HFF-Myc (cell line): ENCODE measurements at regions not wholly inside any gene's neighbourhood (a gene's known extent, or its start where the extent isn't known, plus 50 kb on each side); places are given as distances from the start of the nearest gene placed in this dataset.
A peak's percentile ranks its signal among the peaks of the same experiment; 100 is the strongest.

Source experiments
- DNase-seq: peaks from one replicate; pipeline ENCODE4 v3.0.0-alpha.2; 2011; ENCODE audit warnings: low read depth; ENCODE audit errors: extremely low read depth
- H3K4me3 ChIP-seq: replicated peaks from 2 replicates; pipeline ENCODE4 v1.5.1; 2011; ENCODE audit warnings: low read depth, mild to moderate bottlenecking, control low read depth, low read length
- CTCF ChIP-seq: IDR thresholded peaks from 2 replicates; pipeline ENCODE4 v1.5.1; 2012; ENCODE audit warnings: mild to moderate bottlenecking, low read depth, low read length, control low read depth; ENCODE audit errors: missing control alignments

- no peak for DNase-seq
- no peak overlapping the region for H3K4me3 ChIP-seq
- no peak for TF ChIP-seq CTCF
Measured at GRCh38 chr11:19661827-19662226, 50.8 kb upstream of the NAV2 start.

DNA sequence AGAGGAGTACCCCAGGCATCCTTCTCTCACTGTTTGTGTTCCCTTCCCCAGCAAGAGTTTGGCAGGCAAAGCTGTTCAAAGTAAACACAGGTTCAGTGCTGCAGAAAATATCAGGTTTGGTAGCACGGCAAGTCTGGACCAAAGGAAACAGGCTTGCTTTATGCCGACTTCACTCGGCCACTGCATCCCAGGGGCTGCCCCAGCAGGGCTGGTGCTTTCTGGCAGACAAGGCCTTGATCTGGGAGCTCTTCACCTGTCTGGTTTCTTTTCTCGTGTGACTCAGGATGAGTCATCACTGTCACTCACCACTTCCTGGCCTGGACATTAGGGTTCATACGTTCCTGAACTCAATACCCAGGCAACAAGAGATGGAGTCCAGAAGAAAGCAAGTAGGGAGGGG is 52.6 kb upstream of the NAV2 start:
- no peak for TF ChIP-seq CTCF
- no peak overlapping the region for H3K4me3 ChIP-seq
- no peak for DNase-seq

- no peak for TF ChIP-seq CTCF
- no peak overlapping the region for H3K4me3 ChIP-seq
- no peak for DNase-seq
Measured at GRCh38 chr11:19659529-19659928, 53.1 kb upstream of the NAV2 start.

- H3K4me3 ChIP-seq, result no peak overlapping the region
- TF ChIP-seq CTCF, result peak; percentile 20
- no peak for DNase-seq
Measured at GRCh38 chr11:19658344-19658743, 54.3 kb upstream of the NAV2 start.

- TF ChIP-seq CTCF, result no peak
- no peak overlapping the region for H3K4me3 ChIP-seq
- no peak for DNase-seq
Measured at GRCh38 chr11:19656140-19656541, 56.5 kb upstream of the NAV2 start.

DNA sequence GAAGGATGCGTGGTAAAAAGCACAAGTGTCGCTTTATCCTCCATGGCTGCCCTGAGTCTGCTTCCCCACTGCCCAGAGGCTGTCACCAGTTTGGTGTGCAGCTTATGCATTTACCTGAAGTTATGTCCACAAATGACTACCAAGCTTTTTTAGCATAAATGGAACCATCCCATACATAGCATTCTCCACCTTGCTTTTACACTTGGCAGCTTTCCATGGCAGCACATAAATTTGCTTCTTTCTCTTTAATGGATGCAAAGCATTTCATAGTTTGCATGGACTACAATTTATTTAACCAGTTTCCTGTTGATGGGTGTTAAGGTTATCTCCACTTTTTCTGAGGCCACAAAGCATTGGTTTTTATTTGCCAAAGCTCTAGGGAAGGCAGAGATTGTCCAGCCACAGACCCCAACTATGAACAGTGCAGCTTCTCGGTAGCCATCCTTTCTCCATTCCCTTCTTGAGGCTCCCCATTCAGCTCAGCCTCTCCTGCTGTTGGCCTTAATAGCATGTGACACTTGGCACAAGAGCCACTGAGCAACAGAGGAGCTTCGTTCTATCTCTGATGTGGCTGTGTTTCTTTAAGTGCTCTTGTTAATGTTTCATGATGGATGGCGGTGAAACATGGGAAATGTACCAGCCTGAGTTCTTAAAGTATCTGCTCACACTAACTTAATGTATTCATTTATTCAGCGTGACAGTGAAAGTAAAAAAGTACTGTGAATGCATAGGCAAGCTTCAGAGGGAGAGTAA is 59.8 kb upstream of the NAV2 start:
- no peak overlapping the region for H3K4me3 ChIP-seq
- DNase-seq, result no peak
- no peak for TF ChIP-seq CTCF

DNA sequence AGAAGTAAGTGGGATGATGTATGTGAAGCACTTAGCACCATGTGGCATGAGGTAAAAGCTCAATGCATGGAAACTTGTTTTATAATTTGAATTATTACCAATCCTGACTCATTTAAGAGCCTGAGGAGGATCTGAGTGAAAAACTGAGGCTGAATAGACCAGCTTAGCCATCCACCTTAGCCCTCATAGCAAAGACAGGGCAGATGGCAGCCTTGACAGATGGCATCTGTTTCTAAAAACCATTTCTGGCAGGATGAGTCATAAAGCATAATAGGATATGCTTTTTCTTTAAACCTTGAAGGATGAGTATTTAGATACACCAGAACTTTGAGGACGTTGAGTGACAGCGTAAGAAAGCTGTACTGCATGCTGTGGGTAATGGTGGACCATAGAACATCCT is 61.0 kb upstream of the NAV2 start:
- TF ChIP-seq CTCF, result no peak
- DNase-seq, result no peak
- no peak overlapping the region for H3K4me3 ChIP-seq
